ENCODE measurements at regions not wholly inside any gene's neighbourhood (a gene's known extent, or its start where the extent isn't known, plus 50 kb on each side); places are given as distances from the start of the nearest gene placed in this dataset.
A peak's percentile ranks its signal among the peaks of the same experiment; 100 is the strongest.
"Not testable (repeated sequence)": the region's sequence is repeated elsewhere in the genome, so short reads cannot be mapped to it uniquely, and the experiment has no call there.

DNA sequence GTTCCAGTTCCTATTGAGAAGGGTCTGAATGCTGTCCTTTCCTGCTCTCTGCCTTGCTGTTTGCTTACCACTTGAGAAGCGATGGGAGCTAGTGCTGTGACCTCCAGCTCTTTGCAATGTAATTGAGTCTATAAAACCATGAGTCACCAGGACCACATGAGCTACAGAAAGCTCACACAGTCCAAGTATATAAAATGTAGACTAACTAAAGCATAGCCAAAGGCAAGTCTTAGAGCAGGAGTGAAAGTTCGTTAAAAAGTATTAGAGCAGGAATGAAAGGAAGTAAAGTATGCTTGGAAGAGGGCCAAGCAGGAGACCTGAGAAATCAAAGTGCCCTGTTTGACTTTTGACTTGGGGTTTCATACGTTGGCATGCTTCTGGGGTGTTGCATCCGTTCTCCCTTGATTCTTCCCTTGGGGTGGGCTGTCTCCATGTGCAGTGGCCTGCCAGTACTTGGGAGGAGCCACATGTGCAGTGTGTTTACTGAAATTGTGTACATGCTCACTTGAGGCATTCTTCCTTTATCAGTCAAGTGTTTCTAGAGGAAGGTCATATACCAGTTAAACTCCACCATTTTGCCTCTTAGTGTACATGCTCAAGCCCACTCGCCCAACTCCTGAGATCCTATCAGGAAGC, 71.3 kb upstream of the KIT start:
- in situ Hi-C loops (cut with MboI; ENCODE audit: low pct_unique_long_range_greater_than_20kb in 2 of 9, low sequenced_read_pairs in 9 of 9, unreplicated experiment in 9 of 9), result no loop called here
- H3K4me3 ChIP-seq, result no peak overlapping the region
- H3K27ac ChIP-seq, result no peak overlapping the region
- peak in 6 of 8 experiments; percentile 33 to 90 (median 80) for ATAC-seq (replicated peaks in 6 of 8)
- no peaks in the 10 kb centered on the region for H3K4me1 ChIP-seq (replicated peaks in 1 of 2)
- 17 to 100% (median 72%) methylated on average over 1 to 5 of the region's 5 CpGs; no CpG with 5 or more reads in 2 of the 10 experiments for WGBS, 10 experiments

DNA sequence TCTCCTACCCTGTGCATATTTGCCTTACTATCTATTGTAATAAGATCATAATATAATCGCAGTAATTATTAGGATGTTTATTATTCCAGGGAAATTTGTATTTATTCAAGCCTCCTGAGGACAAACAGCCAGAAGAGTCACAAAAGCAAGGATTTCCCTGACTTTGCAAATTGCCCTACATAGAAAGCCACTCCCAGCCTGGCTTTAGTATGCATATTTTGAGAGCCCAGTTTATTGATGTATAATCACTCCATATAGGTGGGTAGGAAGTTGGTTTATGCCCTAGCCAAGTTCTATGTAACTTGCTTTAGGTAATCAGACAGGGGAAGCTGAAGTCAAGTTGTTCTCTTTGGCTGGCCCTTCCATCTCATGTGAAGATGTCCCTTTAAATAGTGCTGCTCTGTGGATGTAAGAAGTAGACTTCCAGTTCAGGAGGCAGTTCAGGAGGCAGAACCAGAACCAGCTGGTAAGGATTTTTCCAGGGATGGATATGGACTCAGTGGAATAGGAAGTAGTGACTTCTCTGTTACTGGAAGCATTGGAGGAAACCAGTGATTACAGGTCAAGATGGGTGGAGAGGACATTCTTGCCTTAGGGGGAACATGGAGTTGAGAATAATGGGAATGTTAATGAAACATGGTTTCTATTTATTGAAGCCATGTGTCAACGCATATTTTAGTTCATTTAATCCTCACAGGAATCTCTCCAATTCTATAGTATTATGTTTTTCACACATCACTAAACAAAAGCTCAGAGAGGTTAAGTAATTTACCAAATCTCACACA, 70.5 kb upstream of the KIT start:
- Histone ChIP-seq H3K4me1 (replicated peaks in 1 of 2) (no peaks in the 10 kb centered on the region), H3K27ac (no peak overlapping the region), H3K4me3 (no peak overlapping the region)
- in situ Hi-C loops (cut with MboI; ENCODE audit: low pct_unique_long_range_greater_than_20kb in 2 of 9, low sequenced_read_pairs in 9 of 9, unreplicated experiment in 9 of 9), result no loop called here
- peak in 3 of 8 experiments; percentile 30 to 52 (median 47) for ATAC-seq (replicated peaks in 6 of 8)
- 0 to 90% (median 60%) methylated on average over 1 to 2 of the region's 2 CpGs; no CpG with 5 or more reads in 3 of the 10 experiments for WGBS, 10 experiments

- no peaks in the 10 kb centered on the region for H3K4me1 ChIP-seq (replicated peaks in 1 of 2)
- no peak overlapping the region for H3K27ac ChIP-seq
- no peak overlapping the region for H3K4me3 ChIP-seq
- no peak for ATAC-seq (replicated peaks in 6 of 8)
- 80 to 100% (median 92%) methylated on average over 1 to 4 of the region's 4 CpGs; no CpG with 5 or more reads in 1 of the 10 experiments for WGBS, 10 experiments
- in situ Hi-C loops (cut with MboI; ENCODE audit: low pct_unique_long_range_greater_than_20kb in 2 of 9, low sequenced_read_pairs in 9 of 9, unreplicated experiment in 9 of 9), result no loop called here
Observed at GRCh38 chr4:54588404-54588803, 69.4 kb upstream of the KIT start.

DNA sequence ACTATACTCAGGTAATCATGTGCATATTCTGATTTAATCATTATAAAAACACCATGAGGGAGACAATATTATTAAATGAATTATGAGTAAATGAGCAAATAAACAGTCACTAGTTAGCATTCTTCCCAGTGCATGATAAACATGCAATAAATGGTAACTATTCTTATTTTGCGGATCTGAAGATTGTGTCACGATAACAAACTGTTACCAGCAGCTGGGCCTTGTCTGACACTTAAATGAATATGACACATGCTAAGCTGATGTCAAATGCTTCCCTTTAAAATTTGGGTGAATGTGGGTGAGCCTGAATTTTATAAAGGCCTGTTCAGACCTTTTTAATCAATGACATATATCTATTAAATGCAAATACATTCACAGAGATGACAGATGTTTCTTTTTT, 68.2 kb upstream of the KIT start:
- Histone ChIP-seq H3K4me1 (replicated peaks in 1 of 2) (no peaks in the 10 kb centered on the region), H3K27ac (no peak overlapping the region), H3K4me3 (no peak overlapping the region)
- in situ Hi-C loops (cut with MboI; ENCODE audit: low pct_unique_long_range_greater_than_20kb in 2 of 9, low sequenced_read_pairs in 9 of 9, unreplicated experiment in 9 of 9), result no loop called here
- ATAC-seq (replicated peaks in 6 of 8), result no peak
- 47 to 100% (median 94%) methylated on average over 1 to 2 of the region's 2 CpGs for WGBS, 10 experiments

- Histone ChIP-seq H3K4me3 (no peak overlapping the region), H3K4me1 (replicated peaks in 1 of 2) (no peaks in the 10 kb centered on the region), H3K27ac (no peak overlapping the region)
- 6 to 100% (median 71%) methylated on average over 1 to 2 of the region's 2 CpGs; no CpG with 5 or more reads in 1 of the 10 experiments for WGBS, 10 experiments
- peak in 3 of 8 experiments; percentile 7 to 74 (median 67) for ATAC-seq (replicated peaks in 6 of 8)
- in situ Hi-C loops (cut with MboI; ENCODE audit: low pct_unique_long_range_greater_than_20kb in 2 of 9, low sequenced_read_pairs in 9 of 9, unreplicated experiment in 9 of 9), result no loop called here
Observed at GRCh38 chr4:54593795-54594322, 63.9 kb upstream of the KIT start.

DNA sequence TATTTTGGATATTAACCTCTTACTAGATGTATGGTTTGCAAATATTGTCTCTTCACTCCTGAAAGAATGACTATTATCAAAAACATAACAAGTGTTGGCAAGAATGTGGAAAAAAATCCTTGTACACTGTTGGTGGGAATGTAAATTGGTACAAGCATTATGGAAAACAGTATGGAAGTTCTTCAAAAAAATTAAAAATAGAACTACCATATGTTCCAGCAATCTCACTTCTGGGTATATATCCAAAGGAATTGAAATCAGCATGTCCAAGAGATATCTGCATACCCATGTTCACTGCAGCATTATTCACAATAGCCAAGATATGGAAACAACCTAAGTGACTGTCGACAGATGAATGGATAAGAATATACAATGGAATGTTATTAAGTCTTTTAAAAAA, 61.6 kb upstream of the KIT start:
- ATAC-seq (replicated peaks in 6 of 8), result peak in 3 of 8 experiments; percentile 28 to 87 (median 34)
- Histone ChIP-seq H3K4me3 (no peak overlapping the region), H3K4me1 (replicated peaks in 1 of 2) (no peaks in the 10 kb centered on the region), H3K27ac (no peak overlapping the region)
- in situ Hi-C loops (cut with MboI; ENCODE audit: low pct_unique_long_range_greater_than_20kb in 2 of 9, low sequenced_read_pairs in 9 of 9, unreplicated experiment in 9 of 9), result no loop called here
- 0 to 100% (median 75%) methylated on average over 1 of the region's 1 CpG; no CpG with 5 or more reads in 2 of the 10 experiments for WGBS, 10 experiments

- in situ Hi-C loops (cut with MboI; ENCODE audit: low pct_unique_long_range_greater_than_20kb in 2 of 9, low sequenced_read_pairs in 9 of 9, unreplicated experiment in 9 of 9); H3K4me3 ChIP-seq; H3K27ac ChIP-seq; H3K4me1 ChIP-seq (replicated peaks in 1 of 2): not testable (repeated sequence)
- WGBS, 10 experiments, result 25 to 100% (median 86%) methylated on average over 1 to 4 of the region's 6 CpGs; no CpG with 5 or more reads in 2 of the 10 experiments
- ATAC-seq (replicated peaks in 6 of 8), result peak in 3 of 8 experiments; percentile 28 to 53 (median 39)
Observed at GRCh38 chr4:54597678-54598077, 60.1 kb upstream of the KIT start.

GRCh38 chr4:54602175-54602574, 55.6 kb upstream of the KIT start:
- in situ Hi-C loops (cut with MboI; ENCODE audit: low pct_unique_long_range_greater_than_20kb in 2 of 9, low sequenced_read_pairs in 9 of 9, unreplicated experiment in 9 of 9); H3K4me3 ChIP-seq; H3K4me1 ChIP-seq (replicated peaks in 1 of 2); ATAC-seq (replicated peaks in 6 of 8); H3K27ac ChIP-seq: not testable (repeated sequence)
- WGBS, 10 experiments, result 38 to 100% (median 83%) methylated on average over 1 to 4 of the region's 4 CpGs; no CpG with 5 or more reads in 1 of the 10 experiments

DNA sequence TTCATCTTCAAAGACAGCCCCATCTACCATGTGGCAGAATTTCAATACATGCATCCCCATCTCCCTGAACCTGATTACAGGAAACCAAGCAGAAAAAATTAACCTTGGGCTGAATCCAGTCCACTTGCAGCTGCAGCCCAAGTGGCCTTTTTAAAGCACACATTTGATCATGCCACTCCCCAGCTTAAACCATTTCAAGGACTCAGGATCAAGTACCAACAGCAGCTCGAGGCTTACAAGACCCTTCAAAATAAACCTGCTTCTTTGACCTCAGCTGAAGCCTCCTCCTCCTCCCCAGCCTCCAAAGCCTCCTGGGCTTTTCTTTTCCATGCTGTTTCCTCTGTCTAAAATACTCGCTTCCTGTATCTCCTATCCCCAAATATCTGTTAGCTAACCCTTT, 50.7 kb upstream of the KIT start:
- no peak for ATAC-seq (replicated peaks in 6 of 8)
- in situ Hi-C loops (cut with MboI; ENCODE audit: low pct_unique_long_range_greater_than_20kb in 2 of 9, low sequenced_read_pairs in 9 of 9, unreplicated experiment in 9 of 9), result no loop called here
- Histone ChIP-seq H3K4me1 (replicated peaks in 1 of 2) (no peaks in the 10 kb centered on the region), H3K4me3 (no peak overlapping the region), H3K27ac (no peak overlapping the region)
- WGBS, 10 experiments, result 0 to 64% (median 59%) methylated on average over 1 to 2 of the region's 2 CpGs; no CpG with 5 or more reads in 4 of the 10 experiments

- in situ Hi-C loops (cut with MboI; ENCODE audit: low pct_unique_long_range_greater_than_20kb in 2 of 9, low sequenced_read_pairs in 9 of 9, unreplicated experiment in 9 of 9), result no loop called here
- Histone ChIP-seq H3K4me3 (no peak overlapping the region), H3K27ac (no peak overlapping the region), H3K4me1 (replicated peaks in 1 of 2) (no peaks in the 10 kb centered on the region)
- ATAC-seq (replicated peaks in 6 of 8), result no peak
Observed at GRCh38 chr4:54607521-54607920, 50.2 kb upstream of the KIT start.

Data from motor neuron (in vitro differentiated cells).